ENCODE measurements at regions not wholly inside any gene's neighbourhood (a gene's known extent, or its start where the extent isn't known, plus 50 kb on each side); places are given as distances from the start of the nearest gene placed in this dataset.
"Not testable (repeated sequence)": the region's sequence is repeated elsewhere in the genome, so short reads cannot be mapped to it uniquely, and the experiment has no call there.

GRCh38 chr11:87639753-87640364, 535.4 kb downstream of the RAB38 start:
- DNase-seq (ENCODE audit: low read depth in 2 of 2), result no peak

GRCh38 chr11:87635001-87635400, 540.2 kb downstream of the RAB38 start:
- DNase-seq (ENCODE audit: low read depth in 2 of 2), result no peak

GRCh38 chr11:87634331-87634730, 540.9 kb downstream of the RAB38 start:
- no peak for DNase-seq (ENCODE audit: low read depth in 2 of 2)

- DNase-seq (ENCODE audit: low read depth in 2 of 2), result no peak
Measured at GRCh38 chr11:87628957-87629356, 546.3 kb downstream of the RAB38 start.

- DNase-seq (ENCODE audit: low read depth in 2 of 2), result no peak
Measured at GRCh38 chr11:87628026-87628580, 547.1 kb downstream of the RAB38 start.

- DNase-seq (ENCODE audit: low read depth in 2 of 2), result not testable (repeated sequence)
Measured at GRCh38 chr11:87623531-87624365, 551.5 kb downstream of the RAB38 start.

GRCh38 chr11:87616511-87616910, 558.7 kb downstream of the RAB38 start:
- no peak for DNase-seq (ENCODE audit: low read depth in 2 of 2)

- DNase-seq (ENCODE audit: low read depth in 2 of 2), result no peak
Measured at GRCh38 chr11:87604350-87604749, 566.6 kb downstream of the TMEM135 start.

GRCh38 chr11:87603887-87604286, 566.2 kb downstream of the TMEM135 start:
- DNase-seq (ENCODE audit: low read depth in 2 of 2), result no peak

- no peak for DNase-seq (ENCODE audit: low read depth in 2 of 2)
Measured at GRCh38 chr11:87602776-87603175, 565.0 kb downstream of the TMEM135 start.

- DNase-seq (ENCODE audit: low read depth in 2 of 2), result no peak
Measured at GRCh38 chr11:87600938-87601337, 563.2 kb downstream of the TMEM135 start.

- DNase-seq (ENCODE audit: low read depth in 2 of 2), result no peak
Measured at GRCh38 chr11:87597725-87598124, 560.0 kb downstream of the TMEM135 start.

- no peak for DNase-seq (ENCODE audit: low read depth in 2 of 2)
Measured at GRCh38 chr11:87596176-87596575, 558.4 kb downstream of the TMEM135 start.

- no peak for DNase-seq (ENCODE audit: low read depth in 2 of 2)
Measured at GRCh38 chr11:87589082-87589481, 551.3 kb downstream of the TMEM135 start.

- not testable (repeated sequence) for DNase-seq (ENCODE audit: low read depth in 2 of 2)
Measured at GRCh38 chr11:87585613-87586012, 547.9 kb downstream of the TMEM135 start.

GRCh38 chr11:87583931-87584330, 546.2 kb downstream of the TMEM135 start:
- no peak for DNase-seq (ENCODE audit: low read depth in 2 of 2)

- no peak for DNase-seq (ENCODE audit: low read depth in 2 of 2)
Measured at GRCh38 chr11:87575088-87575487, 537.4 kb downstream of the TMEM135 start.

GRCh38 chr11:87574193-87574592, 536.5 kb downstream of the TMEM135 start:
- DNase-seq (ENCODE audit: low read depth in 2 of 2), result no peak

- no peak for DNase-seq (ENCODE audit: low read depth in 2 of 2)
Measured at GRCh38 chr11:87573708-87574107, 536.0 kb downstream of the TMEM135 start.

GRCh38 chr11:87572881-87573280, 535.1 kb downstream of the TMEM135 start:
- no peak for DNase-seq (ENCODE audit: low read depth in 2 of 2)

- DNase-seq (ENCODE audit: low read depth in 2 of 2), result no peak
Measured at GRCh38 chr11:87560352-87560751, 522.6 kb downstream of the TMEM135 start.

GRCh38 chr11:87559852-87560251, 522.1 kb downstream of the TMEM135 start:
- not testable (repeated sequence) for DNase-seq (ENCODE audit: low read depth in 2 of 2)

- DNase-seq (ENCODE audit: low read depth in 2 of 2), result no peak
Measured at GRCh38 chr11:87555101-87555500, 517.4 kb downstream of the TMEM135 start.
